ENCODE measurements at regions not wholly inside any gene's neighbourhood (a gene's known extent, or its start where the extent isn't known, plus 50 kb on each side); places are given as distances from the start of the nearest gene placed in this dataset.

DNA sequence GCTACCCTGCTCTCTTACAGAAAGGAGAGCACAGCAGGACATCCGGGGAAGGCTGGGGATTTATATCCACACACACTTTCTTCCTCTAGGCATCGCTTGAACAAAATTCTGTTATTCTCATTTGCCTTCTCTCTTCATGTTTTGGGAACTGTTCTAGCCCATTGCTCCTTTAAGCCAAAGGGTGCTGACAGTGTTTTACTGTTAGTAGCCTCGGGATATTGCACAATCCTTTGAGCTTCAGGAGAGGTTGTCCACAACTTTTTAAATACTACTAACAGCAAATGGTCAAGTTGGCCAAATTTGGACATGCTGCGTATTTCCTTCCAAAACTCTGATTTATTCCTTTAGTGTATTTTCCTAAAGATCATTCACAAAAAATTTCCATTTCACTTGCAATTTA is 579.2 kb upstream of the RGS18 start:
- H3K27me3 Mint-ChIP-seq (ENCODE audit: low read depth), result peaks cover 2% of the 10 kb centered on the region
- H3K27ac Mint-ChIP-seq, result no peak overlapping the region
- peaks cover 31% of the 10 kb centered on the region for H3K9me3 Mint-ChIP-seq
- no peak overlapping the region for H3K4me3 Mint-ChIP-seq
- peaks cover 8% of the 10 kb centered on the region for H3K4me1 Mint-ChIP-seq
- TF ChIP-seq, protein P1, sequence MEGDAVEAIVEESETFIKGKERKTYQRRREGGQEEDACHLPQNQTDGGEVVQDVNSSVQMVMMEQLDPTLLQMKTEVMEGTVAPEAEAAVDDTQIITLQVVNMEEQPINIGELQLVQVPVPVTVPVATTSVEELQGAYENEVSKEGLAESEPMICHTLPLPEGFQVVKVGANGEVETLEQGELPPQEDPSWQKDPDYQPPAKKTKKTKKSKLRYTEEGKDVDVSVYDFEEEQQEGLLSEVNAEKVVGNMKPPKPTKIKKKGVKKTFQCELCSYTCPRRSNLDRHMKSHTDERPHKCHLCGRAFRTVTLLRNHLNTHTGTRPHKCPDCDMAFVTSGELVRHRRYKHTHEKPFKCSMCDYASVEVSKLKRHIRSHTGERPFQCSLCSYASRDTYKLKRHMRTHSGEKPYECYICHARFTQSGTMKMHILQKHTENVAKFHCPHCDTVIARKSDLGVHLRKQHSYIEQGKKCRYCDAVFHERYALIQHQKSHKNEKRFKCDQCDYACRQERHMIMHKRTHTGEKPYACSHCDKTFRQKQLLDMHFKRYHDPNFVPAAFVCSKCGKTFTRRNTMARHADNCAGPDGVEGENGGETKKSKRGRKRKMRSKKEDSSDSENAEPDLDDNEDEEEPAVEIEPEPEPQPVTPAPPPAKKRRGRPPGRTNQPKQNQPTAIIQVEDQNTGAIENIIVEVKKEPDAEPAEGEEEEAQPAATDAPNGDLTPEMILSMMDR (IDR thresholded peaks at IDR 0.05; ENCODE audit: unreplicated experiment), result no peak
- no peak for DNase-seq (ENCODE audit: low spot score in 2 of 2, unreplicated experiment in 2 of 2)
- no peaks in the 10 kb centered on the region for H3K36me3 Mint-ChIP-seq

DNA sequence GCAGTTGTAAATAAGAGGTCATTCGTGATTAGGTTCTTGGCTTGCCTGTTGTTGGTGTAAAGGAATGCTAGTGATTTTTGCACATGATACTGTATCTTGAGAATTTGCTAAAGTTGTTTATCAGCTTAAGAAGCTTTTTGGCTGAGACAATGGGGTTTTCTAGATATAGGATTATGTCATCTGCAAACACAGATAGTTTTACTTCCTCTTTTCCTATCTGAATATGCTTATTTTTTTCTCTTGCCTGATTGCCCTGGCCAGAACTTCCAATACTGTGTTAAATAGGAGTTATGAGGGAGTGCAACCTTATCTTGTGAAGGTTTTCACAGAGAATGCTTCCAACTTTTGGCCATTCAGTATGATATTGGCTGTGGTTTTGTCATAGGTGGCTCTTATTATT is 576.1 kb upstream of the RGS18 start:
- Mint-ChIP-seq H3K27me3 (ENCODE audit: low read depth) (peaks cover 2% of the 10 kb centered on the region), H3K27ac (no peak overlapping the region), H3K9me3 (peaks cover 37% of the 10 kb centered on the region), H3K4me3 (no peak overlapping the region), H3K36me3 (no peaks in the 10 kb centered on the region), H3K4me1 (peaks cover 6% of the 10 kb centered on the region)
- DNase-seq (ENCODE audit: low spot score in 2 of 2, unreplicated experiment in 2 of 2), result no peak
- TF ChIP-seq, protein P1 (IDR thresholded peaks at IDR 0.05; ENCODE audit: unreplicated experiment), result no peak

- H3K27ac Mint-ChIP-seq, result no peak overlapping the region
- peaks cover 2% of the 10 kb centered on the region for H3K27me3 Mint-ChIP-seq (ENCODE audit: low read depth)
- no peaks in the 10 kb centered on the region for H3K36me3 Mint-ChIP-seq
- peaks cover 27% of the 10 kb centered on the region for H3K9me3 Mint-ChIP-seq
- TF ChIP-seq, protein P1 (IDR thresholded peaks at IDR 0.05; ENCODE audit: unreplicated experiment), result no peak
- H3K4me3 Mint-ChIP-seq, result no peak overlapping the region
- H3K4me1 Mint-ChIP-seq, result peaks cover 5% of the 10 kb centered on the region
- DNase-seq (ENCODE audit: low spot score in 2 of 2, unreplicated experiment in 2 of 2), result no peak
Observed at GRCh38 chr1:191585095-191585494, 573.2 kb upstream of the RGS18 start.

DNA sequence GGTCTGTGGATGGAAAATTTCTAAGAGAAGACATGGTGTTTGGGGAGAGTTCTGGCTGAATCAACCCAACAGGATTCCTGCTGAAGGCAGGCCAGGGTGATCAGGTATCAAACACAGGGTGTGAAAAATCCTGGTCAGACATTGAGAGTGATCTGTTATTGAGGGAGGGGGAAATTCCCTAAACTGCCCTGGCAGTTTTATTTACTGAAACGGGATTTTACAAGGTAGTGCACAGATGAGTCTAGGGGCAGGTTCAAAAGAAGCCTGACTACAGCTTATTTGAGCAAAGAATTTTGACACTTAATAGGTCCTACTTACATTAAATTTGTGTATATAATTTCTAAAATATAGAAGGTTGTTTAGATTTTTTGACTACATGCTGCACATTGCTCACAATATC is 569.4 kb upstream of the RGS18 start:
- Mint-ChIP-seq H3K36me3 (no peaks in the 10 kb centered on the region), H3K4me1 (peaks cover 17% of the 10 kb centered on the region), H3K27ac (peak overlapping the region; percentile 12), H3K27me3 (ENCODE audit: low read depth) (no peaks in the 10 kb centered on the region), H3K9me3 (peaks cover 6% of the 10 kb centered on the region), H3K4me3 (no peak overlapping the region)
- no peak for DNase-seq (ENCODE audit: low spot score in 2 of 2, unreplicated experiment in 2 of 2)
- TF ChIP-seq, protein P1 (IDR thresholded peaks at IDR 0.05; ENCODE audit: unreplicated experiment), result no peak

GRCh38 chr1:191589536-191589935 is 568.7 kb upstream of the RGS18 start:
- TF ChIP-seq, protein P1 (IDR thresholded peaks at IDR 0.05; ENCODE audit: unreplicated experiment), result no peak
- Mint-ChIP-seq H3K27me3 (ENCODE audit: low read depth) (no peaks in the 10 kb centered on the region), H3K9me3 (peaks cover 5% of the 10 kb centered on the region), H3K4me3 (no peak overlapping the region), H3K27ac (no peak overlapping the region), H3K4me1 (peaks cover 17% of the 10 kb centered on the region), H3K36me3 (no peaks in the 10 kb centered on the region)
- no peak for DNase-seq (ENCODE audit: low spot score in 2 of 2, unreplicated experiment in 2 of 2)

DNA sequence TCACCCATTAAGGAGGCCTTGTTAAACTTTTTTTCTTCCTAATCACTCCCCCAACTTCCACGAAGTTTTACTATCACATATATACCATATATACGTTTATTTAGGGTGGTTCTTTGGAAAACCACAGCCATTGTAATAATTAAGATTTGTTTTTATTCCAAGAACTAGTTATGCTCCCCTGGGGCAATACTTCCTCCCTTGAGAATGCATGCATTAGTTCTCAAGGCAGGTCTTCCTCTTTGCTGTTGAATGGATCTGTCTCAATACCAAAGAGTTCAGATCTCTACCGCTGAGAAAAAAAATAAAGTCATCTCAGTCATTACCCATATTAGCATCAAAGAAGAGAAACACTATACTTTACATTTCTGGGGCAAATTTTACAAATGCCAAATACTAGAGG is 567.7 kb upstream of the RGS18 start:
- TF ChIP-seq, protein P1 (IDR thresholded peaks at IDR 0.05; ENCODE audit: unreplicated experiment), result no peak
- Mint-ChIP-seq H3K36me3 (no peaks in the 10 kb centered on the region), H3K27ac (no peak overlapping the region), H3K27me3 (ENCODE audit: low read depth) (no peaks in the 10 kb centered on the region), H3K4me1 (peaks cover 17% of the 10 kb centered on the region), H3K9me3 (no peaks in the 10 kb centered on the region), H3K4me3 (no peak overlapping the region)
- DNase-seq (ENCODE audit: low spot score in 2 of 2, unreplicated experiment in 2 of 2), result no peak
